PC-9 (cell line): ENCODE measurements at regions not wholly inside any gene's neighbourhood (a gene's known extent, or its start where the extent isn't known, plus 50 kb on each side); places are given as distances from the start of the nearest gene placed in this dataset.

Source experiments
- CTCF ChIP-seq: fragments of 200-600 bp; sonication (generic); conservative IDR thresholded peaks from 2 replicates; pipeline ENCODE4 v1.6.1; 2017; ENCODE audit warnings: mixed run types, antibody characterized with exemption, mild to moderate bottlenecking, moderate library complexity
- EZH2 ChIP-seq: fragments of 200-600 bp; sonication (generic); IDR thresholded peaks from 2 replicates; pipeline ENCODE4 v1.8.0; 2017; ENCODE audit warnings: antibody characterized with exemption, low read depth

DNA sequence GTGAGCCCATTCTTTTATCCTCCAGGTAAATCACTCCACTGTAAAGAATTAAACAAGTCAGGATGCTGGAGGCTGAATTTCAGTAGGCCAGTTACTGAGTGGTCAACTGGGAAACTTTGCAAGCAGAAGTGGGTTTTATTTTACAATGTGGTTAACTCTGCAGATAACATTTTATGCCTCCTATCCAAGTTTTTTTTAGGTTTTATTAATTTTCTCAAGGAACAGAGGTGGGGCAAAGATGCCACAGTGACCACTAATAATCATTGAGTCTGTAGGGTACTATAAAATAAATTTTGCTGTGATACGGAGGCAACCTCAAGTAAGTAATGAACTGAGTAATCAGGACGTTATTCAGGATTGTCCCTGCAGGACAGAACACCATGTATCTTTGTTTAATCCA, 599.9 kb downstream of the METTL15 start:
- no peak for TF ChIP-seq CTCF
- TF ChIP-seq EZH2: no peak
